ENCODE measurements at regions not wholly inside any gene's neighbourhood (a gene's known extent, or its start where the extent isn't known, plus 50 kb on each side); places are given as distances from the start of the nearest gene placed in this dataset.

- H3K4me3 Mint-ChIP-seq = no peak overlapping the region
- POLR2A ChIA-PET = no interaction called here
- no peak for DNase-seq
- H3K27me3 Mint-ChIP-seq = peaks cover 0 to 2% (median 0%) of the 10 kb centered on the region in 5 donors
- H3K36me3 Mint-ChIP-seq = no peaks in the 10 kb centered on the region
- no peak overlapping the region for H3K27ac Mint-ChIP-seq
- ATAC-seq = no peak
- peaks cover 2 to 40% (median 10%) of the 10 kb centered on the region in 9 donors for H3K9me3 Mint-ChIP-seq
- H3K4me1 Mint-ChIP-seq = no peaks in the 10 kb centered on the region
Measured at GRCh38 chr6:51350308-51350904, 531.7 kb downstream of the TFAP2B start.

GRCh38 chr6:51352506-51353029, 533.9 kb downstream of the TFAP2B start:
- no peak for ATAC-seq
- POLR2A ChIA-PET = no interaction called here
- Mint-ChIP-seq H3K4me1 (no peaks in the 10 kb centered on the region), H3K36me3 (no peaks in the 10 kb centered on the region), H3K27me3 (peaks cover 0 to 2% (median 0%) of the 10 kb centered on the region in 5 donors), H3K9me3 (peaks cover 2 to 20% (median 8%) of the 10 kb centered on the region in 9 donors), H3K27ac (no peak overlapping the region), H3K4me3 (no peak overlapping the region)
- no peak for DNase-seq

- Mint-ChIP-seq H3K4me3 (no peak overlapping the region), H3K9me3 (peaks cover 0 to 6% (median 0%) of the 10 kb centered on the region in 9 donors), H3K27ac (no peak overlapping the region), H3K36me3 (no peaks in the 10 kb centered on the region), H3K4me1 (no peaks in the 10 kb centered on the region), H3K27me3 (no peaks in the 10 kb centered on the region)
- no peak for ATAC-seq
- no peak for DNase-seq
- POLR2A ChIA-PET = no interaction called here
Measured at GRCh38 chr6:51360287-51360686, 541.6 kb downstream of the TFAP2B start.

- DNase-seq = no peak
- no peak for ATAC-seq
- H3K4me1 Mint-ChIP-seq = no peaks in the 10 kb centered on the region
Measured at GRCh38 chr6:51365566-51365965, 546.9 kb downstream of the TFAP2B start.

GRCh38 chr6:51369485-51369884, 550.8 kb downstream of the TFAP2B start:
- POLR2A ChIA-PET = no interaction called here
- Mint-ChIP-seq H3K4me3 (no peak overlapping the region), H3K36me3 (no peaks in the 10 kb centered on the region), H3K9me3 (peaks cover 0 to 5% (median 0%) of the 10 kb centered on the region in 9 donors), H3K27me3 (no peaks in the 10 kb centered on the region), H3K27ac (no peak overlapping the region), H3K4me1 (no peaks in the 10 kb centered on the region)
- ATAC-seq (no peak), DNase-seq (no peak)

More at GRCh38 chr6:51365566-51365965, 546.9 kb downstream of the TFAP2B start:
- H3K27me3 Mint-ChIP-seq = no peaks in the 10 kb centered on the region
- H3K27ac Mint-ChIP-seq = no peak overlapping the region
- peaks cover 0 to 5% (median 0%) of the 10 kb centered on the region in 9 donors for H3K9me3 Mint-ChIP-seq
- POLR2A ChIA-PET = no interaction called here
- H3K36me3 Mint-ChIP-seq = no peaks in the 10 kb centered on the region
- H3K4me3 Mint-ChIP-seq = no peak overlapping the region

- Mint-ChIP-seq H3K27me3 (no peaks in the 10 kb centered on the region), H3K4me1 (no peaks in the 10 kb centered on the region), H3K4me3 (no peak overlapping the region), H3K36me3 (no peaks in the 10 kb centered on the region), H3K27ac (no peak overlapping the region), H3K9me3 (peaks cover 2 to 23% (median 15%) of the 10 kb centered on the region in 9 donors)
- ATAC-seq (no peak), DNase-seq (no peak)
- POLR2A ChIA-PET = no interaction called here
Measured at GRCh38 chr6:51382847-51383246, 564.2 kb downstream of the TFAP2B start.

GRCh38 chr6:51384736-51385135, 566.1 kb downstream of the TFAP2B start:
- DNase-seq = no peak
- Mint-ChIP-seq H3K4me1 (no peaks in the 10 kb centered on the region), H3K9me3 (peaks cover 0 to 29% (median 9%) of the 10 kb centered on the region in 9 donors), H3K36me3 (no peaks in the 10 kb centered on the region), H3K27me3 (no peaks in the 10 kb centered on the region), H3K4me3 (no peak overlapping the region), H3K27ac (no peak overlapping the region)
- POLR2A ChIA-PET = no interaction called here
- no peak for ATAC-seq

- H3K9me3 Mint-ChIP-seq = peaks cover 0 to 29% (median 9%) of the 10 kb centered on the region in 9 donors
- no peak for ATAC-seq
- no peak overlapping the region for H3K27ac Mint-ChIP-seq
- H3K27me3 Mint-ChIP-seq = no peaks in the 10 kb centered on the region
- H3K36me3 Mint-ChIP-seq = no peaks in the 10 kb centered on the region
- DNase-seq = no peak
- no peak overlapping the region for H3K4me3 Mint-ChIP-seq
- POLR2A ChIA-PET = no interaction called here
- H3K4me1 Mint-ChIP-seq = no peaks in the 10 kb centered on the region
Measured at GRCh38 chr6:51386347-51386836, 567.7 kb downstream of the TFAP2B start.

- DNase-seq (no peak), ATAC-seq (no peak)
- Mint-ChIP-seq H3K27me3 (no peaks in the 10 kb centered on the region), H3K36me3 (no peaks in the 10 kb centered on the region), H3K4me1 (no peaks in the 10 kb centered on the region), H3K9me3 (peaks cover 0 to 24% (median 8%) of the 10 kb centered on the region in 9 donors), H3K4me3 (no peak overlapping the region), H3K27ac (no peak overlapping the region)
- POLR2A ChIA-PET = no interaction called here
Measured at GRCh38 chr6:51387907-51388306, 569.2 kb downstream of the TFAP2B start.

- Mint-ChIP-seq H3K27me3 (no peaks in the 10 kb centered on the region), H3K9me3 (peaks cover 0 to 8% (median 2%) of the 10 kb centered on the region in 9 donors), H3K27ac (no peak overlapping the region), H3K36me3 (no peaks in the 10 kb centered on the region), H3K4me1 (no peaks in the 10 kb centered on the region), H3K4me3 (no peak overlapping the region)
- POLR2A ChIA-PET = no interaction called here
- DNase-seq (no peak), ATAC-seq (no peak)
Measured at GRCh38 chr6:51394061-51394460, 575.4 kb downstream of the TFAP2B start.

- Mint-ChIP-seq H3K27ac (no peak overlapping the region), H3K36me3 (no peaks in the 10 kb centered on the region), H3K27me3 (no peaks in the 10 kb centered on the region), H3K4me1 (no peaks in the 10 kb centered on the region), H3K4me3 (no peak overlapping the region), H3K9me3 (peaks cover 0 to 9% (median 0%) of the 10 kb centered on the region in 9 donors)
- POLR2A ChIA-PET = no interaction called here
- DNase-seq (no peak), ATAC-seq (no peak)
Measured at GRCh38 chr6:51396583-51396982, 577.9 kb downstream of the TFAP2B start.

- no peaks in the 10 kb centered on the region for H3K4me1 Mint-ChIP-seq
- DNase-seq = no peak
- no peak overlapping the region for H3K27ac Mint-ChIP-seq
- no peak for ATAC-seq
- peaks cover 0 to 9% (median 0%) of the 10 kb centered on the region in 9 donors for H3K9me3 Mint-ChIP-seq
- H3K36me3 Mint-ChIP-seq = no peaks in the 10 kb centered on the region
- H3K27me3 Mint-ChIP-seq = no peaks in the 10 kb centered on the region
- POLR2A ChIA-PET = no interaction called here
- H3K4me3 Mint-ChIP-seq = no peak overlapping the region
Measured at GRCh38 chr6:51398064-51398705, 579.5 kb downstream of the TFAP2B start.

GRCh38 chr6:51398793-51399192, 580.1 kb downstream of the TFAP2B start:
- no peak overlapping the region for H3K27ac Mint-ChIP-seq
- no peak for DNase-seq
- no peaks in the 10 kb centered on the region for H3K27me3 Mint-ChIP-seq
- POLR2A ChIA-PET = no interaction called here
- H3K4me3 Mint-ChIP-seq = no peak overlapping the region
- peaks cover 0 to 9% (median 0%) of the 10 kb centered on the region in 9 donors for H3K9me3 Mint-ChIP-seq
- no peak for ATAC-seq
- no peaks in the 10 kb centered on the region for H3K36me3 Mint-ChIP-seq
- H3K4me1 Mint-ChIP-seq = no peaks in the 10 kb centered on the region
